SW480 (cell line): ENCODE measurements at regions not wholly inside any gene's neighbourhood (a gene's known extent, or its start where the extent isn't known, plus 50 kb on each side); places are given as distances from the start of the nearest gene placed in this dataset.

Experiments
- DNase-seq: peaks from one replicate; pipeline ENCODE4 v3.0.0-alpha.2; 2016; ENCODE audit warnings: low spot score

DNA sequence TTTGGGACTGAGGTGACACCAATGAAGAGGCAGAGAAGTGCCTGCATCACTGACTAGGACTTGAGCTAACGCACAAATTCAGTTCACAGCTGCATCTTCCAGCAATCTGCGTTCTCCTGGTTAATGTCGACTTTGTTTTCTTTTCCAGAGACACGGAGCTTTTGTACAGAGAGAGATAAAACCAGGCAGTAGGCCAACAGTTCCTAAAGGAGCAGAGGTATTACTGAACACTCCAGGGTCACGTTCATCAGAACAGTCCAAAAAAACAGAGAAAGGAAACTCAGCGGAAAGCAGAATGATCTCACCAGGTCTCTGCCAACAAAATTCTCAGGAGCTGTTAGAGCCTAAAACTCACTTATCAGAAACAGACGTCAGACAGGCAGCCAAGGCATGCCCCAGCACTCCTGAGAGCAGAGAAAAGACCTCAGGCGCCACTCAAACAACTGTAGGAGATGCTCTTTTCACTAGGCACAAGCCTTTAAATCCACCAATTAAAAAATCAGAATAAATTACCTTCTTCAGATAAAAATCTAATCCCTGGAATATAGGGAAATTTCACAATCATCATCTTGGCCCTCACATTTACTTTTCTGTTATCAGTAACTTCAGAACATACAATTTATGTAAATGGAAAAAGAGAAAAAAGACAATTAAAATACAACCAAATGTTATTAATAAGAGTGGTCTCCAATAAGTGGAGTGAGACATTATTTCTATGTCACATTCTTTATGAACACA lies 95.9 kb upstream of the SPTBN1 start:
- DNase-seq, result no peak

DNA sequence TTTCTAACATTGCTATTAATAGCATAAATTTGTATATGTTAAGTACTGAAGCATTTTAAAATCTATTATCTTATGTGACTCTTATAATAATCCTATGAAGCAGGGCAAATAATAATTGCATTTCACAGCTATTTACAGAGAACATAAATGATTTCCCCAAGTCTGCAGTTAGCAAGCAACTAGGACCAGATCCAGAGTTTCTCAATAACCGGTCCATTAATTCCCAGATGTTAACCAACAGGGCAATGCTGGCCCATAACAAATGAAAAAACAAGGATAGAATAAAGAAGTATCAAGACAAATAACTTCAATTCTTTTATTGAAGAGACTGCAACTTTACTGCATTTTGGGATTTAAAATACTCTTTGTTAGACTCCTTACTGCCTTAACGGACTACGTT lies 91.7 kb upstream of the SPTBN1 start:
- no peak for DNase-seq

DNA sequence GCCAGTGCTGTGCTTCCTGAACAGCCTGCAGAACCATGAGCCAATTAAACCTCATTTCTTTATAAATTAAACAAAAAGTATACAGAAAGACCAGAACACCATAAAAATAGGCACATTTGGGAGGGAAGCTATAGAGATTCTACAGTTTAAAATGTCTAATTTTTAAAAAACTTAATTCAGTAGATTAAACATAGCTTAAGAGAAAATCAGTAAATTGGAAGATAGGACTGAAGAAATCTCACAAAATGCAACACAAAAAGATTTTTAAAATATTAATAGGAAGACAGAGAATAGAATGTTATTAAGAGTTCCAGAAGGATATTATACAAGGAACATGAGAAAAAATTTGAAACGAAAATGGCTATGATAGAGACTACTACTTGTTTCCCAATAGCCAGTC lies 90.5 kb upstream of the SPTBN1 start:
- DNase-seq, result no peak

DNA sequence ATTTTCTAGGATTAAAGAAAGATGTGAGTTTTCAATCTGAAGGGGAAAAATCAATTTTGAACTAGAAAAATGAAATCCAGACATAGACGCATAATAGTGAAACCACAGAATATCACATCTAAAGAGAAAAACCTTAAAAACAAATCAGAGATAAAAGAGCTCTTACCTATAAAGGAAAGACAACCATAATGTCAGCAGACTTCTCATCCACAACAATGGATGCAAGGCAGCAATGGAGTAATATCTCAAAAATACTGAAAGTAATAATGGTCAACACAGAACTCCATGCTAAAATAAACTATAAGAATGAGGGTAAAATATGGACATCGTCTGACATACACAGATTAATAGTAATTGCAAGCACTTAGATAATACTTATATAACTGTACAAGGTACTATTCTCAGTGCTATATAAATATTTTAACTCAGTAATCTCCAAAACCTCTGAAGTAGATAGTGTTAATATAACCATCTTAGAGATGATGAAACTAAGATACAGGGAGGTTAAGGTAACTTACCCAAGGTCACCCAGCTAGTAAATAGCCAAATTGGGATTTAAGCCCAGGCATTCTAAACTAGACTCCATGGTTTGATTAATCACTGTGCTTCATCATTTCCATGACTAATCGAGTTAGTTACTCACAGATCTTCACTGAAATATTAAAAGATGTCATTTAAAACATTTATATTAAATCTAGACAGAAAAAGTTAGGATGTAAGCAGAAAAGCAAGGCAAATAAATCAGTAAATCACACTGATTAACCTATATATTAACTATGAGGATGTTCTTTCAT lies 89.4 kb upstream of the SPTBN1 start:
- no peak for DNase-seq

DNA sequence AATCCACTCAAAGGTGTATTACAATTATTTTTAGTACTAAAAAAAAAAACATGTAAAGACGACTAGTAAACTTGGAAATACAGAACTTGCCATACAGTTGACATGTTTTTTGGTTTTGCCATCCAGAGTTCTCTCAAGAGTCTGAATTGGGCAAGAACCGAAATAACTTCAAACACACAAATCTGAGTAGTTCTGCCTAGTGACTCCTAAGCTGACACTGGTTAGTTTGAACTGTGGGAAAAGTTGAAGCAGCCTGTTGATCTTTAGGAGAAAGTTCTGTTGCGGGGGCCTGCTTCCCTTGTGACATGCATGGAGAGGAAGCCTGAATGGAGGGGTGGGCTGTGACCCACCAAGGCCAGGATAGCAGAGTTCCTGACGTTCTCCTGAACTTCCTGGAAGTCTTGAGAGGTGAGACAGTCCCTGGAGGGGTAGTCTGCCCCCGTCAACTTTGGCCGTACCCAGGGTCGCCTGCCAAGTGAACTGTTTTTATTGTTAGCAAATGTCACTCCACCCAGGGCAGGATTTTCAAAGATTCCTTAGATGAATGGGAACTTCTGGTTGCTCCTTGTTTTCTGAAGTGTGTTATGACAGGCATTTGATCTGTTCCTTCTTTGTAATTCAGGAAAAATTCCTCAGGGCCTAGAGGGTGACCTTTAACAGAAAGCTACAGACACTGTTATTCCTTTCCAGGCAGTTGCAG lies 85.6 kb upstream of the SPTBN1 start:
- DNase-seq, result no peak

DNA sequence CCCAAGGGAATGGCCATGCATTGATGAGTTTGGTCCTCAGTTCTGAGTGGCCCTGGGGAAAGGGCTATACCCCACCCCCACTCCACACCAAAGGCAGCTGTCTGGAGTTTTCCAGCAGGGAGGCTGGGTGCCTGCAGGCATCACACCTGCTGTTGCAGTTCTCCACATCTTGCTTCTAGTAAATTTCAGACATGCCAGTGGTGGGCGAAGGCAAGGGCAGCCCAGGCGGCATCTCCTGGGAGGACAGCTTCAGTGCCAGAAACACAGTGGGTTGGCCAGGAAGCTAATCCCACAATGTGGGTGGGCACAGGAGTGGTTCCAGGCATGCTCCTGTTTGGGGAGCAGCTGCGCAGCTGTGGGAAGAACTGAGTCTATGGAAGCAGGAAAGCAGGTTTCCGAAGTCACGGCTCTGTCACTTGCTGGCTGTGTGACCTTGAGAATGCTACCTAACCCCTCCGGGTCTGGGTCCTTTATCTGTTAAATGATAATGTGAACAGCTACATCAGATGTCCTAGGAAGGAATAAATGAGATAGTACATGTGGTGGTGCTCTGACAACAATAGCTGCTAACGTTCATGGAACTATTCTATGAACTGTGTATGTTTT lies 84.6 kb upstream of the SPTBN1 start:
- no peak for DNase-seq

DNA sequence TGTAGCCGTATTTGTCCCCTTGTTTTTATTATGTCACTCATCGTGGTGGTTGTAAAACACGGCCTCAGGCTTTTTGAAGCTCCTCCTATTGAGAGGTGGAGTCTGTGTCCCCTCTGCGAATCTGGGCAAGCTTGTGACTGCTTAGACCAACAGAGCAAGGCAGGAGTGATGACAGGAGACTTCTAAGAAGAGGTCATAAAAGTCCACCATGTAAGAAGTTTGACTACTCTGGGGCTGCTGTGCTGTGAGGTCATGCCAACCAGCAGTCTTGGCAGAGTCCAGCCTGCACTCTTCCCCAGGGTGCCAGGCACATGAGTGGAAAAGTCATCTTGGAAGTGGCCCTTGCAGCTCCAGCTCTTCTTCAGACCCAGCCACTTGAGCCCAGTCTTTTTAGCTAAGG lies 83.8 kb upstream of the SPTBN1 start:
- no peak for DNase-seq

DNA sequence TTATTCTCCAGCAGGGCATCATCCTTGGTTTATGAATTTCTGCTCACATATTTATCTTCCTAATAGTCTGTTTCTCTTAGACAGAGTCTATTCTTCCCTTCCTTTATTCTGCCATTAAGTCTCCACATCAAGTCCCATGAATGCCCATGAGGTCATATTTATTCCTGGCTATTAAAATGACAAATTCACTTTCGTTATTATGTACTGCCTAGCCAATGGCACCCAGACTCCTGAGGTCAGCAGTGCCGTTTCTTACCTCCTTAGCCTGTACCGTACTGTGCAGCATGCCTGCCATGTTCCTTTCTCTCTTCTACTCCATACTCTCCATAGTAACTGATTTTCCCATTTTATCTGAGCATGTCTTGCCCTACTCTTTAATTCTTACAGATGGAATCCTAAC lies 82.3 kb upstream of the SPTBN1 start:
- DNase-seq, result no peak

DNA sequence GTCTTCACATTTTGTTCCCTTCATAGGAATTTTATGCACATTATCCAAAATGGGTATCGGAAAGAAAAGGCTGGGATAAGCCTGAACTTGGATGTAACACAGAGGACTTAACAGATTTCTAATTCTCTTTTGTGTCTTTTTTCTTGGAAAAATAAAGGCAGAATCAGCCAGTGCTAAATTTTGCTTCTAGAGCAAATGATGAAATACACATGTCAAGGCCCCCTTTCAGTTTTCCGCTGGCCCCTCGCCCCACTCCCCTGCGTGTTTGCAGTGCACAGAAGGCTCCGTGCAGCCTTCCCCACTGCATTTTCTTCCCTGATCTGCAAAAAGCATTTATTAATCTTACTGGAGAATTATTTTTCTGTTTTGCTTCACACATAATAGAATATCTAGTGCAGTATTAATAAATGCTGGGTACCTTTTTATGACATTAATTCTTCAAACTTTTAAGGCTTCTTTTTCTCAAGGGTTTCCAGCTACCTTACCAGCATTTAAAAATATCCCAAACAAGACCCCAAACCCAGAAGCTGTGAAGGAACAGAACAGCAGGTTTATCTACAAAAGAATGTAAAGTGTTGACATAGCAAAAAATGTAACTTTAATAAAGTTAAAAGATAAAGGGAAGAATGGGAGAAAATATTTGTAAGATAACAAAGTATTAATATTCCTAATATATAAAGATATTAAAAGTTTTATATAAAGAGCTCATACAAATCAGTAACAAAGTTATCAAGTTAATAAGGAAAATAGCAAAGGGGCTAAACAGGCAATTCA lies 81.3 kb upstream of the SPTBN1 start:
- no peak for DNase-seq

DNA sequence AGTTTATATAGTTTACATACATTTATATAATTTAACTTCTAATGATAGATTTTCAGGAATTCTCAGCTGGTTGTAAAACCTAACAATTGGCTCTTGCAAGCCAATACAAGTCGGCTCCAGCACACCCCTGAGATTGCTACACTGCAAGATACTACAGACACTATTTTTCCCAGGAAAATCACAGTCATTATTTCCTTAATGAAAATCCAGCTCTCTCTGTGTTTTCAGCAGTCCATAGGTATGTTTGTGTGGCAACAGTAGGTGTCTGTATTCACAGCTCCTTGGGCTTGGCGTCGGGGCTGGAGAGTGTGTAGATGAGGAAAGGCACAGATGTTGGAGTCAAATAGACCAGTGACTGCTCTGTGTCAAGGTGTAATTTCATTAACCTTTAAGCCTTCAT lies 78.7 kb upstream of the SPTBN1 start:
- DNase-seq, result no peak

DNA sequence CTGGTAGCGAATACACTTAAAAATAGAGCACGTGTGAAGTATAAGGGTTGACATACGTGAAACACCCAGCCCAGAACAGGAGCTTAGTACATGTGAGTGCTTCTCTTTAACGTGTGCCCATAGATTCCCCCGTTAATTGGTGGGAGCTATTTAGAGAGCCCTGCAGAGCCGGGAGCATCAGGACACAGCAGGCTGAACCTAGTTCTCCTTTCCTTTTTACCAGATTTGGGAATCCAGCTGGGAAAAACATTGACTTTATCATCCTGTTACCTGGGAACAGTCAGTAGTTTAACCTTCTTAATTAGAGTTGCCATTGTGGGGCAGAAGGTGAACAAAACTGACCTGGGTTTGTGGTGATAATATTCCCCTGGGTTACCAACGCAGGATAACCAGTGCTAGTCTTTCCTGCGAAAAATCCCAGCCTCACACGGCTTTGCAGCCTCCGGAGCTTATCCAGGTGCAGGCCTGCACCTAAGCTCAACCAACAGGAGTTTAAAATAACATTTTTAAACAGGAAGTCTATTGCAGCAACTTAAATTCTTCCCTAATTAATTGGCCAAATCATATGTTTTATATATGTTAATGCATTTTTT lies 78.1 kb upstream of the SPTBN1 start:
- DNase-seq, result no peak

DNA sequence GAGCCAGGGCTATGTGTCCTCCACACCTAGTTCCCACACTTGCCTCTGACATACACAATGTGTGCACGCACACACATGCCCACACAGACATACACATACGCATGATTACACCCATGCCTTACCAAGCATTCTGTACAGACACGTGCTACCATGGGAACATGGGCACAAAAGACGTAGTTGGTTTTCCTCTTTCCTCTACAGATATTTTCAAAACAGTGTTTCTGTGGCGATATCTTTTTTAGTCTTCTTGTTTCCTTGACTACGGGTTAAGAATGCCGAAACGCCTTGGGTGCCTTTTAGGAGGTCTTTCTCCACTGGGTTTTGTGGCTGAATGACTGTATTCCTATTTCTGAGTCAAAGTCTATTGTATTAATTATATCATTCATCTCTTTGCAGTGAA lies 75.5 kb upstream of the SPTBN1 start:
- DNase-seq, result no peak

DNA sequence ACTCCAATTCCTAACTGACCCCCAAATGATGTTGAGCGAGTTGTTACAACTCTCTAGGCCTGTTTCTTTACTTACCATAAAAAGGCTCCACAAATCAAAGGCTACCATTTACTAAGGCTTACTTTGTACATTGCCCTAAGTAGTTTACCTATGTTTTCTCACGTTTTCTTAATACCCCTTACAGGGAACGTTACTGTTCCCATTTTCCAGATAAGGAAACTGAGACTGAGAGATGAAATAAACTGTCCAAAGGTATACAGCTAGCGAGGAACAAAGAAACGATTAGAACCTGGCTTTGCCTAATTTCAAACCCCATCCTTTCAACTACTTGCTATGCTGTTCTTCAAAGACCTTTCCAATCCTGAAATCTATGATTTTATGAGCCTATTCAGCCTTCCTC lies 74.8 kb upstream of the SPTBN1 start:
- no peak for DNase-seq

DNA sequence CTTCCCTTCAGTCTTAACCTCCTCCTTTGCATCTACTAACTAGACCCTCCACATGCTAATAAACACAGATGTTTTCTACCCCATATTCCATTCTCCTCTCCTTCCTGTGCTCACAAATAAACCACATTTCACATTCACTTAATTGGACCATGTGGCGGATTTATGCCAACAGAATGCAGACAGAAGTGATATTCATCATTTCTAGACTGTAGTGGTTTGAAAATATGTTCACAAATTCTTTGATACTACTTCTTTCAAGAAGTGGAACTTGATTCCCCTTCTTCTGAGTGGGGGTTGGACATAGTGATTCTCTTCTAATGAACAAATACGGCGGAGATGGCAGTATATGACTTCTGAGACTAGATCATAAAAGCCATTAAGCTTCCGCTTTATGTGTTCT lies 73.5 kb upstream of the SPTBN1 start:
- DNase-seq, result no peak

DNA sequence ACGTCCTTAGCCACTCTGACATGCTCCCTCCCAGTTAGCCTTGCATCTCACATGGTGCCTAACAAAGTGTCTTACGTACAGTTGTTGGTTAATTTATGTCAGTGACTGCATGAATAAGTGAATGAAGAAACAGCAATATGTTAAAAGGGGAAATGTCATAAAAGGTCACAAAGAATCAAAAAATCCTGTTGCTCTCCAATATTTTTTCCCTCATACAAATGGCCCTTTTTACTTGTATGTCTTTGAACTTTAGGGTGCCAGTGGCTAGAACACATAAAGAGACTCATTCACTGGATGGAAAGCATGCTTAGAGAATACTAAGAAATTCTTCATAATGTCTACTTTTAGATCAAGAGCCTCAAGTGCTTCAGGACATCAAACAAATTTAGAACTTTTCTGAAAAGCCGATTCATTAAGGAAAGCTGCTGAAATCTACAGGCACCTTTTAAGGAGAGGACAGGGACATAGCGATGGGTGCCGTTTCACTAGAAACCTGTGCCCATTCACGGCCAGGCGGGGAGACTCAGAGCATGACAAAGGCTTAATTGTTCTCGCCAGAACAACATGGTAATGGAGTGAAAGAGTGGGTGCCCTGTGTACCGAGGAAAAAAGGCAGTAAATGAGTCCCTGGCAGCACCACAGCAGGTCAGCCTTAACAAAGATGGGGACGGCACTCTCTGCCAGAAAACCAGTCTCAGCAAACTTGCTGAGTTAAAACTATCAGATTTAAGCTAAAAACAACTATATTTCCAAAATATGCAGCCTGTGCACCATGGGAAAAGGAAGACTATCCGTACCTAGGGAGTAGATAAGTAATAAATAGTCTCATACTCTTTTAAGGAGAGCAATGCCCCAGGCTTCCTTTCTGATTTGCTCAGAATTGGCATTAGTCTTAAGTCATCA lies 71.6 kb upstream of the SPTBN1 start:
- DNase-seq, result peak; percentile 41

DNA sequence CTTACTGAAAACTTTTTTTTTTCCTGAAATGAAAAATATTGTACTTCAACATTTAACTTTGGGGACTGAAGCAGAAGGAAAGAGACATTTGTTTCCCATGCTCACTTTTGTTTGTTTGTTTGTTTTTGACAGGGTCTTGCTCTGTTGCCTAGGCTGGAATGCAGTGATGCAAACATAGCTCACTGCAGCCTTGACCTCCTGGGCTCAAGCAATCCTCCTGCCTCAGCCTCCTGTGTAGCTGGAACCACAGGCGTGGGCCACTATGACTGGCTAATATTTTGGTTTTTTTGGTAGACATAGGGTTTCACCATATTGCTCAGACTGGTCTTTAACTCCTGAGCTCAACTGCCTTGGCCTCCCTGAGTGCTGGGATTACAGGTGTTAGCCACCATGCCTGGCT lies 70.9 kb upstream of the SPTBN1 start:
- no peak for DNase-seq

DNA sequence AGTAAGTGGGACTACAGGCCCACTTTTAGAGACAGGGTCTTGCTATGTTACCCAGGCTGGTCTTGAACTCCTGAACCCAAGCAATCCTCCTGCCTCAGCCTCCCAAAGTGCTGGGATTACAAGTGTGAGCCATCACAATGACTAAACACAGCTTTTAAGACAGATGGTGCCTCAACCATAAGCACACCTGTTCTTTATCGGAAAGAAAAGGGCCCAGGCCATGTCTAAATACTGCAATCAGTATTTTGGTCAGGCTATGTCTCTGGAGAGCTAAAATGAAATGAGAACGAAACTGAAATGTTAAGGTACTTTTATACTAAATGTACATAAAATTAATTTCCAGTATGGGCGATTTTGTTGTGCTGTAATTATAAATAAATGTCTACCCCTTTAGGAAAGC lies 69.5 kb upstream of the SPTBN1 start:
- no peak for DNase-seq

DNA sequence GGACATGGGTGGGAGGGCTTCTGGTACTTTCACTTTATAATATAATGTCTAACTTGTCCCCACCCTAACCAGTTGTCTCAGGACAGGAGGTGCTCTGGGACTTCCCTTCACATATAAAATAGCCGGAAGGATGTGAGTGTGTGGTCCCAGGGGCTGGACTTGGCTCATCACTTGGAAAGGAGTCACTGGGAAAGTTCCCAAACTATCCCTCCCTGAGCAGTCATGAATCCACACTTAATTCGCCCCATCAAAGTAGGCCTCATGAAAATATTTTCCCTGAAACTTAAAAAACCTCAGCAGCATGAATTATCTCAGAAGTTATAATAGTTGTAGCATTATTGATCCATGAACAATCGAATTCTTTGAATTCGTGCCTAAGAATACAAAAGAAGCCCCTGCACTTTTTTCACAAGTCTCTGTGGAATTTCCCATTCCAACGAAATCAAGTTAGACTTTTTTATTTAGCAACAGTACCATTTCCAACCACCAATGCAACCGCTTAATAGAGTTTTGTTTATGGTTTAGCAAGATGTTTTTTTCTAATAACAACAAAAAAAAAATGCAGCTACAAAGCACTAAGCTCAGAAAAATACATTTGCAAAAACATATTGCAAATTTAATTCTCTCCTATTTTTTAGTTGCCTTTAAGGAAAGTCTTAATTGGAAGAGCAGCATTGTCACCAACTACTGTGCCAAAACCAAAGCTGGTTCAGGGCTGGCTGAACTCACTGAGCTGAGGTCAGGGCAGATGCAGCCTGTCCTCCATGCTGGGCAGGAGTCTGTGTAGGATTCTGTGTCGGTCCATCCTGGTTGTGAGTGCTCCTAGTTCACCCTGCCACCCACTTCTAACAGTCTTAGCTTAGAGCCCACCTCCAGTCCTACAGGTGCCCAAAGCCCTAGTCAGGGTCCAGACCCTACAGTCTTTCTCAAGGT lies 68.8 kb upstream of the SPTBN1 start:
- no peak for DNase-seq

DNA sequence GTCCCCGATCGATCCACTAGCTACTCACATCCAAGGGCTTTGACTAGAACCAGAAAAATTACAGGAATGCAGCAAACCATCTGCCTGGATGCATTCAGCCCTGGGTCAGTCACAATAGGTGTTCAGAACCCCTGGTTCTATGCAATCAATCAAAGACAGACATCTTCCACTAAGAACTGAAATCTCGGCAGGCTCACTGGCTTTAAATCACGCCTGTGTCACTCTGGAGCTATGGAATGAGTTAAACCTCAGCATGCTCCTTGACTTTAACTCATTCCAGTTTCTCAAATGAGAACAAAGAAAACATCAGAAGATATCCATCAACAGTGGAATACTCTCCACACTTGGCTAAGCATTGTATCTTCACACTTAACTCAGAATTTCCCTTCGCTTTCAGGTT lies 68.1 kb upstream of the SPTBN1 start:
- DNase-seq, result no peak
